Effector CD8-positive, alpha-beta T cell (primary cell): ENCODE measurements at regions not wholly inside any gene's neighbourhood (a gene's known extent, or its start where the extent isn't known, plus 50 kb on each side); places are given as distances from the start of the nearest gene placed in this dataset.

Experiments used
- DNase-seq: peaks from one replicate; lab custom pipeline; 2025; lab: John Stamatoyannopoulos, UW

DNA sequence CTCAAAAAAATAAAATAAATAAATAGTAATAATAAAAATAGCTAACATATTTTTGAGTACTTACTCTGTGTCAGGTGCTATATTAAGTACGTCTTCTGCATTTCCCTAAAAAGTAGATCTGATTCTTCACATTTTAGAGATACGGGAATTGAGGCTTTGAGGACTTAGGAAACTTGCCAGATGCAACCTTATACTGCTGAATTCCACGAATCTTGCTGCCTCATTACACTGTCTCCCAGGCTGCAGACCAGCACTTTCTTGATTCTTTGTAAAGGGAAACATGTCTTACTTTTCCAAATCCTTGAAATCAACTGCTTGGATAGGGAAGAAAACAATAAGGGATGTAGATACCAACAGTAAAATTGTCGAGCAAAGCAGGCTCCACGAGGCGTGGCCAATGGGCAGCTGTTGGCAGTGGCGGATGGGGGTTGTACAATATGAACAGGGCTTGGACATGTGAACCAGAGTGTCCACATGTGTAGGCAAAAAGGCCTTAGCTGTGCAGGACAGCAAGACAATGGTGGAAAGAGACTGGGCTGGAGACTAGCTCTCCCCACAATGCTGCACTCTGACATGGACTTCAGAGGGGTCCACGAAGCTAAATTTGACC, 124.3 kb upstream of the RAI14 start:
- DNase-seq, result no peak

GRCh38 chr5:34533582-34534522, 122.3 kb upstream of the RAI14 start:
- DNase-seq, result no peak

DNA sequence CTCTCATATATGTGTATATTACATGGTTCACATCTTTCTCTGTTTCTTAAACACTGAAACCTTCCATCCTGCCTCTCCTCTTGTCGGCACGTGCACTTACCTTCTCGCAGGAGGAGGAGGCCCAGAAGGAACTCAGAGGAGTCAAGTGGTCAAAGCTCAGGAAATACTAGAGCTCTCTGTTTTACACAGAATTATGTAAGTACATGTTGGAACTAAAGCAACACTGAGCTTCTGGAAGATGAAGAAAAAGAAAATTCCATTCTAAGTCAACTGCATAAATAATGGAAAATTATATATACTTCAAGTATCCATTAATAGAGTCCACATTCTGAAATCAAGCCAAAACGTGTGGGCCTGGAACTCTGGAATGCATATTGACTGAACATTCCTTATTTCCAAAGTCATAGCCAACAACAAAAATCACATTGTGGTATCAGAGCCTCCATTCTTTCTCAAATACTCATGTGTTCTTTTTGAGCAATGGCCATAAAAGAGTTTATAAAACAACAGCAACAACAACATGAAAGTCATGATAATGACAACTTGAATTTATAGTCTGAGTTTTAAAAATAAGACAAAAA, 121.5 kb upstream of the RAI14 start:
- DNase-seq, result no peak

GRCh38 chr5:34535433-34535832, 120.7 kb upstream of the RAI14 start:
- no peak for DNase-seq

- no peak for DNase-seq
Measured at GRCh38 chr5:34535944-34536623, 120.0 kb upstream of the RAI14 start.

DNA sequence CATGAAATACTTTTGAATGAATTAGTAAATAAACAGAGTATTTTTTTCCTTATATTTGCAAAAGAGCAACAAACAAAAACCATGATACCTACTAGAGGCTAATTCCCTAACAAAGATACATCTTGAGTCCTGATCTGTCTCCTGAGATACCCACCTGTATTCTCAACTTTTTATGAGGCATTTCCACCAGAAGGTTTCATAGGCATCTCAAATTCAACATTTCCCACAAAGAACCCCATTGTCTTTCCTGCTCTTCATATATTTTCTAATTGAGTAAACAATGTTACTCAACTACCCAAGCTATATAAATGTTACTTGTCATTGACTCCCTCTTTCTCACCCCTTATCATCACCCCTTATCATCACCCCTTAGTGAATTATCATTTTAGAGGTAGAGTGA, 119.4 kb upstream of the RAI14 start:
- DNase-seq, result no peak

GRCh38 chr5:34538026-34538672, 118.0 kb upstream of the RAI14 start:
- DNase-seq, result no peak

GRCh38 chr5:34539183-34539582, 116.9 kb upstream of the RAI14 start:
- DNase-seq, result no peak

DNA sequence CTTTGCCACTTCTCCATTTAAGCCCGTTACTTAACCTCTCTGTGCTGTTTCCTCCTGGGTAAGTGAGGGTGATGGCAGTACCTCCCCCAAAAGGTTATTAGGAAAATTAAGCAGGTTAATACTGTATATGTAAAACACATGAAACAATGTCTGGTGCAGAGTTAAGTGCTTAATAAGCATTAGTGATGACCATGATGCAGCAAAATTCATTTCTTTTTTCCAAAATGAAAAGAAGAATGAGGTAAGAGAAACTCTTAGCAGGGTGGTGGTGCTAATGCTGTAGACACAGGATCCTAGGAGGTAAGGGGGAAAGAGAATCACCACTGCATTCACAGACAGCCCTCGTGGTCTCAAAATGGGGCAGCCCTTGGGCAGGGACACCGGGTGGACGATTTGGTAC, 115.1 kb upstream of the RAI14 start:
- DNase-seq, result no peak

DNA sequence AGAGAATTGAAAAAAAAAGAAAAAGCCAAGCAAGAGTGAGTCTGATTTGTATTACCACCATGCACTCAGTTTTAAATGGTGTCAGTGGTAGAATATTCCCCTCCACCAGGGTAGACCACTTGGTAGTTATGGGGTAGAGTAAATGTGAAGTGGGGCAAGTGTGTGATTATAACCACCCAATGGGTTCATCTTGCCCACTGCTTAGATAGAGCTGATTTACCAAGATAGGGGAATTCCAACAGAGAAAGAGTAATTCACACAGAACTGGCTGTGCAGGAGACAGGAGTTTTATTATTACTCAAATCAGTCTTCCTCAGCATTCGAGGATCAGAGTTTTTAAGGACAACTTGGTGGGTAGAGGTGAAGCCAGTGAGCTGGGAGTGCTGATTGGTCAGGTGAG, 113.3 kb upstream of the RAI14 start:
- DNase-seq, result no peak

GRCh38 chr5:34543687-34544086, 112.4 kb upstream of the RAI14 start:
- no peak for DNase-seq

- DNase-seq, result no peak
Measured at GRCh38 chr5:34544403-34544802, 111.7 kb upstream of the RAI14 start.

- no peak for DNase-seq
Measured at GRCh38 chr5:34545164-34545563, 111.0 kb upstream of the RAI14 start.

GRCh38 chr5:34545626-34546025, 110.5 kb upstream of the RAI14 start:
- no peak for DNase-seq

GRCh38 chr5:34547300-34548085, 108.6 kb upstream of the RAI14 start:
- no peak for DNase-seq

GRCh38 chr5:34548086-34548403, 108.1 kb upstream of the RAI14 start:
- DNase-seq, result no peak

GRCh38 chr5:34550247-34550646, 105.9 kb upstream of the RAI14 start:
- no peak for DNase-seq

- DNase-seq, result no peak
Measured at GRCh38 chr5:34550964-34551363, 105.2 kb upstream of the RAI14 start.

DNA sequence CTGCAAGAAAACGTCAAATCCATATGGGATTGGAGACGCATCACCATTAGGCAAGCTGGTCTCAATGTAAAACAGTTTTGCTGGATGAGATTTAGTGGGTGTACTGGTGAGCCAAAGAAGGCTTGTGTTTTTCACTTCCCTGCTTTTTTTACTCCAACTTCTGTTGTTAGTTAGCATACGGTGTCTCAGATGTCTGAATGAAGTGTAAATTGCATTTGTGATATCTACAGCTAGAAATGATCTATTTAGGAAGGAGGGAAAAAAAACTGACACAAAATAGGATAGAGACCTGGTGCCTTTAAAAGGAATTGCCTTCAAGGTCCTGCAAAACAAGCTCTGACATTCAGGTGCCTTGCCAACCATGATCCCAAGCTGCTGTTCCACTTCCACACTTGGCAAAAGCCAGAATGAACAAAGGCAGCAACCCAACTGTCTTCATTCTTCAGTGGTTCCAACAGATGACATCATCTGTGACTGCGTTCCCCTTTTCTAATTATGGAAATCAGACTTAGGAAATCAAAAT, 104.2 kb upstream of the RAI14 start:
- DNase-seq, result no peak

GRCh38 chr5:34552686-34553085, 103.4 kb upstream of the RAI14 start:
- no peak for DNase-seq

- DNase-seq, result no peak
Measured at GRCh38 chr5:34553581-34553980, 102.5 kb upstream of the RAI14 start.
